COLO668 (cell line): ENCODE measurements at regions not wholly inside any gene's neighbourhood (a gene's known extent, or its start where the extent isn't known, plus 50 kb on each side); places are given as distances from the start of the nearest gene placed in this dataset.

Source experiments
- DNase-seq: peaks from one replicate; lab custom pipeline; 2025; ENCODE audit not compliant: unreplicated experiment; lab: John Stamatoyannopoulos, UW

- DNase-seq, result no peak
Measured at GRCh38 chr7:83441-83840, 108.9 kb upstream of the FAM20C start.

GRCh38 chr7:83861-84632, 108.3 kb upstream of the FAM20C start:
- no peak for DNase-seq

- no peak for DNase-seq
Measured at GRCh38 chr7:84633-85020, 107.7 kb upstream of the FAM20C start.

- DNase-seq, result no peak
Measured at GRCh38 chr7:85074-85882, 107.1 kb upstream of the FAM20C start.

GRCh38 chr7:85883-86515, 106.4 kb upstream of the FAM20C start:
- DNase-seq, result no peak

GRCh38 chr7:86629-87028, 105.7 kb upstream of the FAM20C start:
- DNase-seq, result no peak

- no peak for DNase-seq
Measured at GRCh38 chr7:87047-87446, 105.3 kb upstream of the FAM20C start.

GRCh38 chr7:87671-88070, 104.7 kb upstream of the FAM20C start:
- no peak for DNase-seq

- DNase-seq, result no peak
Measured at GRCh38 chr7:88095-88926, 104.1 kb upstream of the FAM20C start.

GRCh38 chr7:88927-89231, 103.5 kb upstream of the FAM20C start:
- no peak for DNase-seq

- DNase-seq, result no peak
Measured at GRCh38 chr7:89232-90019, 102.9 kb upstream of the FAM20C start.

GRCh38 chr7:90111-91063, 102.0 kb upstream of the FAM20C start:
- DNase-seq, result no peak

GRCh38 chr7:91396-92175, 100.8 kb upstream of the FAM20C start:
- no peak for DNase-seq

- DNase-seq, result no peak
Measured at GRCh38 chr7:92231-92674, 100.1 kb upstream of the FAM20C start.

GRCh38 chr7:92888-93672, 99.3 kb upstream of the FAM20C start:
- no peak for DNase-seq

GRCh38 chr7:94251-94801, 98.0 kb upstream of the FAM20C start:
- DNase-seq, result no peak

GRCh38 chr7:95180-95862, 97.0 kb upstream of the FAM20C start:
- no peak for DNase-seq
